Thyroid gland (tissue), 4 donors: ENCODE measurements at regions not wholly inside any gene's neighbourhood (a gene's known extent, or its start where the extent isn't known, plus 50 kb on each side); places are given as distances from the start of the nearest gene placed in this dataset.

Source experiments
- DNase-seq, 2 donors: peaks; one replicate each; pipeline ENCODE4 v3.0.0-alpha.2; 2019
- H3K27ac ChIP-seq, 3 donors: fragments of 200-600 bp; sonication (generic); 1 replicate in 2 of 3; 2 replicates in 1 of 3; pipeline ENCODE4 v1.5.1; 2016 to 2019; ENCODE audit warnings: mild to moderate bottlenecking in 1 of 3, moderate library complexity in 1 of 3
- H3K27me3 ChIP-seq: fragments of 200-600 bp; sonication (generic); one replicate; pipeline ENCODE4 v1.5.1; 2019
- H3K36me3 ChIP-seq, 2 donors: fragments of 200-600 bp; sonication (generic); one replicate each; pipeline ENCODE4 v1.5.1; 2016 to 2019
- H3K4me1 ChIP-seq, 2 donors: fragments of 200-600 bp; sonication (generic); one replicate each; pipeline ENCODE4 v1.5.1; 2017 to 2019
- H3K4me3 ChIP-seq, 3 donors: fragments of 200-600 bp; sonication (generic); replicated peaks in 1 of 3; 1 replicate in 2 of 3; 2 replicates in 1 of 3; pipeline ENCODE4 v1.5.1; 2016; ENCODE audit warnings: mild to moderate bottlenecking in 1 of 3
- H3K9me3 ChIP-seq: fragments of 200-600 bp; sonication (generic); one replicate; pipeline ENCODE4 v1.5.1; 2017
- POLR2A ChIP-seq, 2 donors: fragments of 450-650 bp; IDR thresholded peaks; one replicate each; pipeline ENCODE4 v1.6.1; 2017; ENCODE audit warnings: antibody characterized with exemption in 2 of 2, mild to moderate bottlenecking in 2 of 2, moderate library complexity in 1 of 2
- WGBS, 2 donors: methylation state at CpG; one replicate each; pipeline ENCODE4 v1.1.5; 2017; 5-methylcytosine and 5-hydroxymethylcytosine counted together
- intact Hi-C: fragments of 100-400 bp; cut with DNase I; formaldehyde crosslinking; loops from one replicate; pipeline ENCODE4 v1.15.1; 2023
- TF ChIP-seq, protein P1 (sequence below), 6 experiments: fragments of 200-600 bp in 3 of 6; fragments of 450-650 bp in 3 of 6; sonication (generic) in 3 of 6; IDR thresholded peaks; one replicate each; pipeline ENCODE4 v1.5.1; 2016 to 2019; ENCODE audit warnings: antibody characterized with exemption in 6 of 6, mild to moderate bottlenecking in 2 of 6, inconsistent platforms in 1 of 6, moderate library complexity in 1 of 6

DNA sequence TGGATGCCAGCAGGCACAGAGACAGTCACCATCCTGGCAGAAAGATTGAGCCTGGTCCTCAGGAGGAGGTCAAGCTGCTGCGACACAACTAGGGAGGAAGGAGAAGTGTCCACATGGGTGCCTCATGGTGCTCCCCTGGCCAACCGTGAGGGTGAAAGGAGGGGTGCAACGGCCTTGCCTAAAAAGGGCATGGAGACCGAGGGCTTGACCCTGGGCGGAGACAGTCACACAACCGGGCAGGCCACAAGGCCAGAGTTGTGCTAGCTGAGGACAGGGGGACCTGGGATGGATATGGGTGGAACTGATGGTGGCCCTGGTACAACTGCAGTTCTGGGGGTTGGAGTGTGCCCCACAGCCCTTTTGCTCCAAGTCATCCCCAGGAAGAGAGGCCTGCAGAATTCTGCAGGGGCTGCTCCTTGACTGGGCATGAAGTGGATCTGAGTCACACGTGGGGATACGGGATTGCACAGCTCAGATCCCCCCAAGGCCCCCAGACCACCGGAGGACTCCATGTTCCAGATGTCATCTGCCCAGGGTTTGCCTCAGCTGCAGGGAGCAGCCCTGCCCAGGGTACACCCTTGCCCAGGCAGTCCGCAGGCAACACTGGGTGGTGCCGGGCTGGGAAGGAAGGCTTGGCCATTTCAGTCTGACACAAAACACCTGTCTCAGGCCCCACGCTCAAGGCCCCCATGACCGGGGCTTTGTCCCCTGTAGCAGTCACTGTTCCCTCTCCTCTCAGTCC lies 602.3 kb upstream of the MGMT start:
- no peaks in the 10 kb centered on the region for H3K9me3 ChIP-seq
- intact Hi-C loops, result no loop called here
- no peak for DNase-seq
- TF ChIP-seq, protein P1, sequence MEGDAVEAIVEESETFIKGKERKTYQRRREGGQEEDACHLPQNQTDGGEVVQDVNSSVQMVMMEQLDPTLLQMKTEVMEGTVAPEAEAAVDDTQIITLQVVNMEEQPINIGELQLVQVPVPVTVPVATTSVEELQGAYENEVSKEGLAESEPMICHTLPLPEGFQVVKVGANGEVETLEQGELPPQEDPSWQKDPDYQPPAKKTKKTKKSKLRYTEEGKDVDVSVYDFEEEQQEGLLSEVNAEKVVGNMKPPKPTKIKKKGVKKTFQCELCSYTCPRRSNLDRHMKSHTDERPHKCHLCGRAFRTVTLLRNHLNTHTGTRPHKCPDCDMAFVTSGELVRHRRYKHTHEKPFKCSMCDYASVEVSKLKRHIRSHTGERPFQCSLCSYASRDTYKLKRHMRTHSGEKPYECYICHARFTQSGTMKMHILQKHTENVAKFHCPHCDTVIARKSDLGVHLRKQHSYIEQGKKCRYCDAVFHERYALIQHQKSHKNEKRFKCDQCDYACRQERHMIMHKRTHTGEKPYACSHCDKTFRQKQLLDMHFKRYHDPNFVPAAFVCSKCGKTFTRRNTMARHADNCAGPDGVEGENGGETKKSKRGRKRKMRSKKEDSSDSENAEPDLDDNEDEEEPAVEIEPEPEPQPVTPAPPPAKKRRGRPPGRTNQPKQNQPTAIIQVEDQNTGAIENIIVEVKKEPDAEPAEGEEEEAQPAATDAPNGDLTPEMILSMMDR (IDR thresholded peaks at IDR 0.05), result no peak
- TF ChIP-seq POLR2A (IDR thresholded peaks at IDR 0.05), result no peak
- H3K4me1 ChIP-seq, result no peaks in the 10 kb centered on the region
- H3K36me3 ChIP-seq, result no peaks in the 10 kb centered on the region
- H3K27me3 ChIP-seq, result no peaks in the 10 kb centered on the region
- H3K27ac ChIP-seq, result no peak overlapping the region
- H3K4me3 ChIP-seq, result no peak overlapping the region
- WGBS, 2 donors, result 94 to 98% methylated on average over 10 to 11 of the region's 13 CpGs

- intact Hi-C loops, result no loop called here
- Histone ChIP-seq H3K4me1 (no peaks in the 10 kb centered on the region), H3K9me3 (no peaks in the 10 kb centered on the region), H3K4me3 (no peak overlapping the region), H3K27me3 (no peaks in the 10 kb centered on the region), H3K36me3 (no peaks in the 10 kb centered on the region), H3K27ac (no peak overlapping the region)
- WGBS, 2 donors, result 62 to 71% methylated on average over 14 of the region's 14 CpGs
- TF ChIP-seq POLR2A (IDR thresholded peaks at IDR 0.05), result no peak
- TF ChIP-seq, protein P1 (IDR thresholded peaks at IDR 0.05), result no peak
- DNase-seq, result no peak
Observed at GRCh38 chr10:128865436-128866195, 601.4 kb upstream of the MGMT start.

GRCh38 chr10:128866551-128866950 lies 600.5 kb upstream of the MGMT start:
- 83 to 91% methylated on average over 5 of the region's 5 CpGs for WGBS, 2 donors
- H3K9me3 ChIP-seq, result no peaks in the 10 kb centered on the region

GRCh38 chr10:128867210-128867609 lies 599.8 kb upstream of the MGMT start:
- H3K4me1 ChIP-seq, result no peaks in the 10 kb centered on the region
- WGBS, 2 donors, result 93 to 97% methylated on average over 8 of the region's 8 CpGs
- H3K36me3 ChIP-seq, result no peaks in the 10 kb centered on the region
- no peak overlapping the region for H3K4me3 ChIP-seq
- no peak for TF ChIP-seq POLR2A (IDR thresholded peaks at IDR 0.05)
- TF ChIP-seq, protein P1 (IDR thresholded peaks at IDR 0.05), result no peak
- no peak for DNase-seq
- H3K27me3 ChIP-seq, result no peaks in the 10 kb centered on the region
- intact Hi-C loops, result no loop called here
- no peaks in the 10 kb centered on the region for H3K9me3 ChIP-seq
- H3K27ac ChIP-seq, result no peak overlapping the region

More at GRCh38 chr10:128866551-128866950, 600.5 kb upstream of the MGMT start:
- Histone ChIP-seq H3K36me3 (no peaks in the 10 kb centered on the region), H3K27ac (no peak overlapping the region), H3K4me1 (no peaks in the 10 kb centered on the region), H3K4me3 (no peak overlapping the region), H3K27me3 (no peaks in the 10 kb centered on the region)
- no peak for DNase-seq
- TF ChIP-seq, protein P1 (IDR thresholded peaks at IDR 0.05), result no peak
- TF ChIP-seq POLR2A (IDR thresholded peaks at IDR 0.05), result no peak
- intact Hi-C loops, result no loop called here

DNA sequence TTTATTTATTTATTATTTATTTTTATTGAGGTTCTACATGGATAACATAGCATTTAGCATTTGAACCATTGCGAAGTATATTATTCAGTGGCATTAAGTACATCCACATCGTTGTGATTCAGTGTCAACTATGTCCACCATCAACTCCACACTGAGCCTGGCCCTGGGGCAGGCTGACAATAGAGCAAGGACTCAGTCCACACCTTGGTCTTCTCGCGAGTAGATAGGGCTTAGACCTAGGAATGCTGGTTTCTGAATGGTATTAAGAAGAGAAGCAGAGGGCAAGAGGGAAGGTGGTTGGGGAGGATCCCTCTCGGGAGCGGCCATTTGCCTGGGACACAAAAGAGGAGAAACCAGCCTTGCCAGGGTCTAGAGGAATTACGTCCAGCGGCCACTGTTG lies 599.2 kb upstream of the MGMT start:
- H3K4me1 ChIP-seq, result no peaks in the 10 kb centered on the region
- no peaks in the 10 kb centered on the region for H3K36me3 ChIP-seq
- no peaks in the 10 kb centered on the region for H3K27me3 ChIP-seq
- 94% methylated on average over 8 of the region's 8 CpGs for WGBS, 2 donors
- TF ChIP-seq, protein P1 (IDR thresholded peaks at IDR 0.05), result no peak
- no peak for TF ChIP-seq POLR2A (IDR thresholded peaks at IDR 0.05)
- intact Hi-C loops, result no loop called here
- DNase-seq, result no peak
- no peaks in the 10 kb centered on the region for H3K9me3 ChIP-seq
- H3K27ac ChIP-seq, result no peak overlapping the region
- H3K4me3 ChIP-seq, result no peak overlapping the region
